SK-N-SH treated with all-trans-retinoic acid at 6 μM for 48 hours (cell line): ENCODE measurements at regions not wholly inside any gene's neighbourhood (a gene's known extent, or its start where the extent isn't known, plus 50 kb on each side); places are given as distances from the start of the nearest gene placed in this dataset.

Experiments
- ATAC-seq: fragments of 200-7000 bp; cut with Tn5 transposase; 3 replicates; pipeline ENCODE4 v1.9.1; 2020; ENCODE audit warnings: mild to moderate bottlenecking, moderate library complexity
- ARNTL ChIP-seq: fragments of 450-650 bp; formaldehyde crosslinking; IDR thresholded peaks from 2 replicates; pipeline ENCODE4 v1.5.0; 2020; ENCODE audit warnings: low read depth, mild to moderate bottlenecking, moderate library complexity, borderline replicate concordance
- BACH2 ChIP-seq: fragments of 250-450 bp; sonication (Bioruptor Pico); IDR thresholded peaks from 2 replicates; pipeline ENCODE4 v1.9.0; 2021; ENCODE audit warnings: mild to moderate bottlenecking, borderline replicate concordance
- CSDC2 ChIP-seq: fragments of 250-450 bp; sonication (Bioruptor Pico); IDR thresholded peaks from 2 replicates; pipeline ENCODE4 v1.5.0; 2020; ENCODE audit warnings: mild to moderate bottlenecking, moderate library complexity
- ESRRG ChIP-seq: fragments of 250-450 bp; sonication (Bioruptor Pico); IDR thresholded peaks from 2 replicates; pipeline ENCODE4 v1.6.1; 2021; ENCODE audit warnings: mild to moderate bottlenecking
- GLIS3 ChIP-seq: fragments of 250-450 bp; sonication (Bioruptor Pico); IDR thresholded peaks from 2 replicates; pipeline ENCODE4 v1.5.0; 2020; ENCODE audit warnings: mild to moderate bottlenecking, moderate library complexity
- ISL1 ChIP-seq: fragments of 250-450 bp; sonication (Bioruptor Pico); IDR thresholded peaks from 2 replicates; pipeline ENCODE4 v2.1.2; 2022; ENCODE audit warnings: mild to moderate bottlenecking, moderate library complexity
- POU6F1 ChIP-seq: fragments of 250-450 bp; sonication (Bioruptor Pico); IDR thresholded peaks from 2 replicates; pipeline ENCODE4 v1.8.0; 2021; ENCODE audit warnings: low read depth, mild to moderate bottlenecking, moderate library complexity, borderline replicate concordance
- PPARA ChIP-seq: fragments of 250-450 bp; sonication (Bioruptor Pico); IDR thresholded peaks from 2 replicates; pipeline ENCODE4 v1.5.0; 2020; ENCODE audit warnings: mild to moderate bottlenecking, borderline replicate concordance
- RARB ChIP-seq: fragments of 250-450 bp; sonication (Bioruptor Pico); IDR thresholded peaks from 2 replicates; pipeline ENCODE4 v1.8.0; 2021; ENCODE audit warnings: mild to moderate bottlenecking, moderate library complexity
- SNAI2 ChIP-seq: fragments of 250-450 bp; sonication (Bioruptor Pico); IDR thresholded peaks from 2 replicates; pipeline ENCODE4 v1.5.0; 2020; ENCODE audit warnings: mild to moderate bottlenecking, moderate library complexity
- TCF4 ChIP-seq: fragments of 250-450 bp; sonication (Bioruptor Pico); IDR thresholded peaks from 2 replicates; pipeline ENCODE4 v1.8.0; 2021; ENCODE audit warnings: mild to moderate bottlenecking, moderate library complexity, borderline replicate concordance
- TOX ChIP-seq: fragments of 250-450 bp; sonication (Bioruptor Pico); IDR thresholded peaks from 2 replicates; pipeline ENCODE4 v1.8.0; 2021; ENCODE audit warnings: mild to moderate bottlenecking, moderate library complexity, borderline replicate concordance
- TSHZ2 ChIP-seq: fragments of 250-450 bp; sonication (Bioruptor Pico); IDR thresholded peaks from 2 replicates; pipeline ENCODE4 v1.5.0; 2020; ENCODE audit warnings: mild to moderate bottlenecking, moderate library complexity
- ZFP30 ChIP-seq: fragments of 450-650 bp; formaldehyde crosslinking; IDR thresholded peaks from 2 replicates; pipeline ENCODE4 v1.5.0; 2022; ENCODE audit warnings: mild to moderate bottlenecking, moderate library complexity
- ZNF565 ChIP-seq: fragments of 450-650 bp; formaldehyde crosslinking; conservative IDR thresholded peaks from 2 replicates; pipeline ENCODE4 v1.5.0; 2020; ENCODE audit warnings: low read depth, mild to moderate bottlenecking, moderate library complexity
- ZNF70 ChIP-seq: fragments of 450-650 bp; formaldehyde crosslinking; IDR thresholded peaks from 2 replicates; pipeline ENCODE4 v1.5.0; 2020; ENCODE audit warnings: mild to moderate bottlenecking, moderate library complexity
- ZNF8 ChIP-seq: fragments of 450-650 bp; formaldehyde crosslinking; IDR thresholded peaks from 2 replicates; pipeline ENCODE4 v1.5.0; 2020; ENCODE audit warnings: mild to moderate bottlenecking, moderate library complexity

- ATAC-seq: no peak
- TF ChIP-seq ISL1 (CRISPR knock-in tag) (no peak), CSDC2 (CRISPR knock-in tag) (no peak), TSHZ2 (CRISPR knock-in tag) (no peak), SNAI2 (CRISPR knock-in tag) (no peak), ESRRG (CRISPR knock-in tag) (no peak)
These were observed 527.0 kb downstream of the RAB28 start for GRCh38 chr4:12957108-12957507.

- no peak for TF ChIP-seq BACH2
- no peak for TF ChIP-seq RARB (CRISPR knock-in tag)
- no peak for ATAC-seq
These were observed 528.1 kb downstream of the RAB28 start for GRCh38 chr4:12956026-12956425.

- TF ChIP-seq CSDC2 (CRISPR knock-in tag) (no peak), ZNF565 (CRISPR knock-in tag) (no peak), GLIS3 (CRISPR knock-in tag) (no peak), TOX (CRISPR knock-in tag) (no peak), RARB (CRISPR knock-in tag) (no peak), ZFP30 (CRISPR knock-in tag) (no peak), TSHZ2 (CRISPR knock-in tag) (no peak), SNAI2 (CRISPR knock-in tag) (no peak)
- TF ChIP-seq, all 23 proteins: peak for 0
- no peak for ATAC-seq
These were observed 534.2 kb downstream of the RAB28 start for GRCh38 chr4:12949719-12950490.

- TF ChIP-seq GLIS3 (CRISPR knock-in tag) (no peak), ZNF8 (CRISPR knock-in tag) (no peak), CSDC2 (CRISPR knock-in tag) (no peak), ARNTL (CRISPR knock-in tag) (no peak), RARB (CRISPR knock-in tag) (no peak), ZNF70 (CRISPR knock-in tag) (no peak), BACH2 (no peak), TSHZ2 (CRISPR knock-in tag) (no peak), TCF4 (CRISPR knock-in tag) (no peak)
- no peak for ATAC-seq
These were observed 541.1 kb downstream of the RAB28 start for GRCh38 chr4:12943069-12943468.

- no peak for TF ChIP-seq PPARA (CRISPR knock-in tag)
- TF ChIP-seq TCF4 (CRISPR knock-in tag): no peak
- no peak for TF ChIP-seq POU6F1 (CRISPR knock-in tag)
- ATAC-seq: no peak
These were observed 550.3 kb downstream of the RAB28 start for GRCh38 chr4:12933760-12934221.
